Upper lobe of right lung (tissue), 1 donor: ENCODE measurements at regions not wholly inside any gene's neighbourhood (a gene's known extent, or its start where the extent isn't known, plus 50 kb on each side); places are given as distances from the start of the nearest gene placed in this dataset.

Experiments used
- ATAC-seq: fragments of 200-7000 bp; cut with Tn5 transposase; one replicate; pipeline ENCODE4 v1.9.1; 2020; ENCODE audit warnings: mild to moderate bottlenecking, moderate library complexity
- DNase-seq: peaks from one replicate; pipeline ENCODE4 v3.0.0-alpha.2; 2020
- H3K27ac ChIP-seq: fragments of 200-600 bp; one replicate; pipeline ENCODE4 v1.8.0; 2022
- H3K27me3 ChIP-seq: fragments of 200-600 bp; one replicate; pipeline ENCODE4 v1.8.0; 2022; ENCODE audit warnings: mild to moderate bottlenecking
- H3K36me3 ChIP-seq: fragments of 200-600 bp; one replicate; pipeline ENCODE4 v1.8.0; 2022
- H3K4me1 ChIP-seq: fragments of 200-600 bp; one replicate; pipeline ENCODE4 v1.8.0; 2022
- H3K4me3 ChIP-seq: fragments of 200-600 bp; one replicate; pipeline ENCODE4 v1.8.0; 2022; ENCODE audit warnings: mild to moderate bottlenecking
- H3K9me3 ChIP-seq: fragments of 200-600 bp; one replicate; pipeline ENCODE4 v1.8.0; 2022
- CTCF ChIP-seq: fragments of 200-600 bp; IDR thresholded peaks from one replicate; pipeline ENCODE4 v1.8.0; 2022; ENCODE audit warnings: antibody characterized with exemption
- intact Hi-C: fragments of 100-400 bp; cut with DNase I; formaldehyde crosslinking; loops from one replicate; pipeline ENCODE4 v1.11.0; 2022
- donor health status: DM: no; HTN: yes; CAD: no; lungs with severe emphysema.

- intact Hi-C loops = no loop called here
Observed at GRCh38 chr4:132299841-132300240, 849.3 kb upstream of the PCDH10 start.

GRCh38 chr4:132312521-132312920 is 836.6 kb upstream of the PCDH10 start:
- H3K36me3 ChIP-seq = no peaks in the 10 kb centered on the region
- no peaks in the 10 kb centered on the region for H3K4me1 ChIP-seq
- no peak overlapping the region for H3K27ac ChIP-seq
- H3K4me3 ChIP-seq = no peak overlapping the region
- no peak for DNase-seq
- no peak for ATAC-seq
- TF ChIP-seq CTCF = no peak
- intact Hi-C loops = no loop called here
- H3K27me3 ChIP-seq = no peaks in the 10 kb centered on the region
- H3K9me3 ChIP-seq = no peaks in the 10 kb centered on the region

More at GRCh38 chr4:132299841-132300240, 849.3 kb upstream of the PCDH10 start:
- Histone ChIP-seq H3K27ac (no peak overlapping the region), H3K4me1 (no peaks in the 10 kb centered on the region), H3K4me3 (no peak overlapping the region), H3K9me3 (no peaks in the 10 kb centered on the region), H3K27me3 (no peaks in the 10 kb centered on the region), H3K36me3 (no peaks in the 10 kb centered on the region)
- no peak for ATAC-seq
- no peak for DNase-seq
- no peak for TF ChIP-seq CTCF

GRCh38 chr4:132313852-132314251 is 835.2 kb upstream of the PCDH10 start:
- ATAC-seq (no peak), DNase-seq (no peak)
- intact Hi-C loops = no loop called here
- Histone ChIP-seq H3K27me3 (no peaks in the 10 kb centered on the region), H3K36me3 (no peaks in the 10 kb centered on the region), H3K27ac (no peak overlapping the region), H3K4me3 (no peak overlapping the region), H3K4me1 (no peaks in the 10 kb centered on the region), H3K9me3 (no peaks in the 10 kb centered on the region)
- no peak for TF ChIP-seq CTCF

GRCh38 chr4:132316738-132317137 is 832.4 kb upstream of the PCDH10 start:
- intact Hi-C loops = no loop called here

GRCh38 chr4:132317923-132318322 is 831.2 kb upstream of the PCDH10 start:
- H3K36me3 ChIP-seq = no peaks in the 10 kb centered on the region
- intact Hi-C loops = no loop called here
- H3K27me3 ChIP-seq = no peaks in the 10 kb centered on the region
- no peaks in the 10 kb centered on the region for H3K9me3 ChIP-seq
- no peak for ATAC-seq
- H3K4me1 ChIP-seq = no peaks in the 10 kb centered on the region
- no peak for TF ChIP-seq CTCF
- no peak overlapping the region for H3K27ac ChIP-seq
- H3K4me3 ChIP-seq = no peak overlapping the region
- no peak for DNase-seq

More at GRCh38 chr4:132316738-132317137, 832.4 kb upstream of the PCDH10 start:
- ATAC-seq (no peak), DNase-seq (no peak)
- no peaks in the 10 kb centered on the region for H3K9me3 ChIP-seq
- no peak for TF ChIP-seq CTCF
- H3K4me3 ChIP-seq = no peak overlapping the region
- H3K4me1 ChIP-seq = no peaks in the 10 kb centered on the region
- no peaks in the 10 kb centered on the region for H3K36me3 ChIP-seq
- H3K27me3 ChIP-seq = no peaks in the 10 kb centered on the region
- H3K27ac ChIP-seq = no peak overlapping the region

GRCh38 chr4:132328761-132329160 is 820.3 kb upstream of the PCDH10 start:
- intact Hi-C loops = no loop called here
- H3K4me3 ChIP-seq = no peak overlapping the region
- no peaks in the 10 kb centered on the region for H3K9me3 ChIP-seq
- no peaks in the 10 kb centered on the region for H3K27me3 ChIP-seq
- TF ChIP-seq CTCF = no peak
- no peaks in the 10 kb centered on the region for H3K4me1 ChIP-seq
- no peak overlapping the region for H3K27ac ChIP-seq
- no peak for DNase-seq
- H3K36me3 ChIP-seq = no peaks in the 10 kb centered on the region
- no peak for ATAC-seq
